ENCODE measurements at regions not wholly inside any gene's neighbourhood (a gene's known extent, or its start where the extent isn't known, plus 50 kb on each side); places are given as distances from the start of the nearest gene placed in this dataset.

- no peak for DNase-seq
- Histone ChIP-seq H3K36me3 (no peaks in the 10 kb centered on the region), H3K9me3 (peaks cover 0 to 6% (median 0%) of the 10 kb centered on the region in 4 donors), H3K27me3 (no peaks in the 10 kb centered on the region), H3K4me1 (no peaks in the 10 kb centered on the region), H3K27ac (no peak overlapping the region), H3K4me3 (no peak overlapping the region)
- TF ChIP-seq, protein P1, sequence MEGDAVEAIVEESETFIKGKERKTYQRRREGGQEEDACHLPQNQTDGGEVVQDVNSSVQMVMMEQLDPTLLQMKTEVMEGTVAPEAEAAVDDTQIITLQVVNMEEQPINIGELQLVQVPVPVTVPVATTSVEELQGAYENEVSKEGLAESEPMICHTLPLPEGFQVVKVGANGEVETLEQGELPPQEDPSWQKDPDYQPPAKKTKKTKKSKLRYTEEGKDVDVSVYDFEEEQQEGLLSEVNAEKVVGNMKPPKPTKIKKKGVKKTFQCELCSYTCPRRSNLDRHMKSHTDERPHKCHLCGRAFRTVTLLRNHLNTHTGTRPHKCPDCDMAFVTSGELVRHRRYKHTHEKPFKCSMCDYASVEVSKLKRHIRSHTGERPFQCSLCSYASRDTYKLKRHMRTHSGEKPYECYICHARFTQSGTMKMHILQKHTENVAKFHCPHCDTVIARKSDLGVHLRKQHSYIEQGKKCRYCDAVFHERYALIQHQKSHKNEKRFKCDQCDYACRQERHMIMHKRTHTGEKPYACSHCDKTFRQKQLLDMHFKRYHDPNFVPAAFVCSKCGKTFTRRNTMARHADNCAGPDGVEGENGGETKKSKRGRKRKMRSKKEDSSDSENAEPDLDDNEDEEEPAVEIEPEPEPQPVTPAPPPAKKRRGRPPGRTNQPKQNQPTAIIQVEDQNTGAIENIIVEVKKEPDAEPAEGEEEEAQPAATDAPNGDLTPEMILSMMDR (IDR thresholded peaks at IDR 0.05), result no peak
- no peak for TF ChIP-seq POLR2A (IDR thresholded peaks at IDR 0.05)
Observed at GRCh38 chr6:3948866-3949265, 99.7 kb downstream of the FAM50B start.

DNA sequence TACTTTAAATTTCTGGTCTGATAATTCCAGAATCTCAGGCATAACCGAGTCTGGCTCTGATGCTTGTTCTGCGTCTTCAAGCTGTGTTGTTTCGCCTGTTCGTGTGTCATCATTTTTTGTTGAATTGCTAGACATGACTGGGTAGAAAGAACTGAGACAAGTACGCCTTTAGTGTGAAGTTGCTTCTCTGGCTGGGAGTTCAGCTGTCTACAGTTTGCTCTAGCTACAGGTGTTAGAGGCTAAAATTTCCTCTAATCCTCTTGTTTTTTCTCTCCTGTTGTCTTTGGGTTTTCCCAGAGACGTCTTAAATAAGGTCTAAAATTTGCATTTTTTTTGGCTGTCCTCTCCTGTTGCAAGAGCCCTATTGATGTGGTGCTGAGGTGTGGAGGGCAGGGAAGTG lies 100.3 kb downstream of the FAM50B start:
- no peaks in the 10 kb centered on the region for H3K27me3 ChIP-seq
- no peak overlapping the region for H3K27ac ChIP-seq
- H3K36me3 ChIP-seq, result no peaks in the 10 kb centered on the region
- DNase-seq, result no peak
- no peaks in the 10 kb centered on the region for H3K4me1 ChIP-seq
- TF ChIP-seq POLR2A (IDR thresholded peaks at IDR 0.05), result no peak
- TF ChIP-seq, protein P1 (IDR thresholded peaks at IDR 0.05), result no peak
- no peak overlapping the region for H3K4me3 ChIP-seq
- H3K9me3 ChIP-seq, result peaks cover 0 to 6% (median 0%) of the 10 kb centered on the region in 4 donors

GRCh38 chr6:3956054-3956453 lies 106.9 kb downstream of the FAM50B start:
- Histone ChIP-seq H3K9me3 (peaks cover 0 to 3% (median 0%) of the 10 kb centered on the region in 4 donors), H3K27ac (no peak overlapping the region), H3K4me1 (no peaks in the 10 kb centered on the region), H3K4me3 (no peak overlapping the region), H3K27me3 (no peaks in the 10 kb centered on the region), H3K36me3 (no peaks in the 10 kb centered on the region)
- TF ChIP-seq, protein P1 (IDR thresholded peaks at IDR 0.05), result no peak
- no peak for TF ChIP-seq POLR2A (IDR thresholded peaks at IDR 0.05)
- DNase-seq, result no peak

DNA sequence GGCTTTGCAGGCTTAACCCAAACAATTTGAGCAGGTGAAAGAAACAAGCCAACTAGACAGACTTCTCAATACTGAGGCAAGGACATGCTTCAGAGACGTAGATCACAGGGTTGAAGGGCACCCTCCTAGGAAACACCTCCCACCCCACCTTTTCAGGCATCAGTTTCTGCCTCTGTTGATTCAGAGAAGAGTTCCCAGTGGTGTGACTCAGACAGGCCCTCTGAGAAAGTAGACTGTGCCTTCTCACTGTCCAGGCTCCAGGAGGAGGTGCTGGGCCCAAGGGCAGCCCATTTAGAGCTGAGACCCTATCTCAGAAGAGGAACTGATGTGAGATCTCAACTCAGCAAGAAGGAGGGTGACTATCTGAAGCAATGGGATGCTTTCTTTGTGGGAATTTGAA lies 108.1 kb downstream of the FAM50B start:
- H3K27me3 ChIP-seq, result no peaks in the 10 kb centered on the region
- H3K27ac ChIP-seq, result no peak overlapping the region
- H3K36me3 ChIP-seq, result no peaks in the 10 kb centered on the region
- H3K4me3 ChIP-seq, result no peak overlapping the region
- no peaks in the 10 kb centered on the region for H3K4me1 ChIP-seq
- TF ChIP-seq POLR2A (IDR thresholded peaks at IDR 0.05), result no peak
- TF ChIP-seq, protein P1 (IDR thresholded peaks at IDR 0.05), result no peak
- DNase-seq, result no peak
- no peaks in the 10 kb centered on the region for H3K9me3 ChIP-seq

DNA sequence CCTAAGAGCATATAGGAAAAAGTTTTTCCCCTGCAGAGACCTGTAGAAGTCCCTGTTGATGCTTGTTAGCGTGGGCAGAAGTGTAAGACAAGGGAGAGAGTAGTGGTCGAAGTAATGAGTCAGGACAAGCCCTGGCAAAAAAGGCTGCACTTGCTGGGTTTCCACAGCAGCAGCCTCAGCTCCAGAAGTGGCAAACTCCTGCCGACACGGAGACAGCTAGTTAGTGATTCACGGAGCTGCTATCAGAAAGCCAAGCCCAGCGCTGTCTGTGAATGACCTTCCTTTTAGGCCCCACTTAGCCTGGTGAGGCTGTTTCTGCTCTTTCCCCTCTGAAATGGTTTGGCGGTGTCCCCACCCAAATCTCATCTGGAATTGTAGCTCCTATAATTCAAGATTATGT lies 109.1 kb downstream of the FAM50B start:
- H3K27me3 ChIP-seq, result no peaks in the 10 kb centered on the region
- no peak overlapping the region for H3K4me3 ChIP-seq
- H3K36me3 ChIP-seq, result no peaks in the 10 kb centered on the region
- no peak overlapping the region for H3K27ac ChIP-seq
- no peaks in the 10 kb centered on the region for H3K4me1 ChIP-seq
- TF ChIP-seq, protein P1 (IDR thresholded peaks at IDR 0.05), result no peak
- TF ChIP-seq POLR2A (IDR thresholded peaks at IDR 0.05), result no peak
- H3K9me3 ChIP-seq, result no peaks in the 10 kb centered on the region
- no peak for DNase-seq

DNA sequence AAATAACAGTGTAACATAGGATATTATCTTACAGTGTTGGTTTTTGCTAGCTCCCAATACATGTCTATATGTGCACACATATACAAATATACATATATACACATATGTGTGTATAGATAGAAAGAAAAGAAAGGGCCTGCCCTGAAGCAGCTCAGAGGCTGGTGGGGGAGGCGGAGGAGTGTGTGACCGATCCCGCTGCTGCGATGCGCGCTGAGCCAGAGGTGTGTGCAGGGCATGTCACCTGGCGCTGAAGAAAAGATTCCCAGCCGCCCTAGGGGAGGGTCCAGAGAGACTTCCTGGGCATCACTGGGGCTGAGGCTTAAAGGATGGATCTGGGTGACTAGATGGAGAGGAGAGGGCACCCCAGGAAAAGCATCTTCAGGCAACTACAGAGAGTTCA lies 110.2 kb downstream of the FAM50B start:
- no peak overlapping the region for H3K27ac ChIP-seq
- no peaks in the 10 kb centered on the region for H3K4me1 ChIP-seq
- no peak for TF ChIP-seq POLR2A (IDR thresholded peaks at IDR 0.05)
- TF ChIP-seq, protein P1 (IDR thresholded peaks at IDR 0.05), result no peak
- no peaks in the 10 kb centered on the region for H3K36me3 ChIP-seq
- H3K9me3 ChIP-seq, result no peaks in the 10 kb centered on the region
- no peak for DNase-seq
- no peaks in the 10 kb centered on the region for H3K27me3 ChIP-seq
- no peak overlapping the region for H3K4me3 ChIP-seq
